PC-3 (cell line): ENCODE measurements at regions not wholly inside any gene's neighbourhood (a gene's known extent, or its start where the extent isn't known, plus 50 kb on each side); places are given as distances from the start of the nearest gene placed in this dataset.

Experiments used
- EZH2 ChIP-seq: fragments of 300-600 bp; sonication (generic); IDR thresholded peaks from one replicate; pipeline ENCODE4 v1.6.1; 2017; ENCODE audit warnings: antibody characterized with exemption, mild to moderate bottlenecking, low read length; ENCODE audit not compliant: unreplicated experiment
- EZH2phosphoT487 ChIP-seq: fragments of 300-600 bp; sonication (generic); IDR thresholded peaks from 2 replicates; pipeline ENCODE4 v1.6.1; 2018; ENCODE audit warnings: mild to moderate bottlenecking, antibody characterized with exemption, low read length, borderline replicate concordance
- TF ChIP-seq, protein P1 (sequence below): fragments of 300-600 bp; sonication (generic); conservative IDR thresholded peaks from 2 replicates; pipeline ENCODE4 v1.5.1; 2017; ENCODE audit warnings: antibody characterized with exemption, low read depth, mild to moderate bottlenecking, low read length

GRCh38 chr3:24689353-24689752 is 194.7 kb upstream of the THRB start:
- TF ChIP-seq, protein P1, sequence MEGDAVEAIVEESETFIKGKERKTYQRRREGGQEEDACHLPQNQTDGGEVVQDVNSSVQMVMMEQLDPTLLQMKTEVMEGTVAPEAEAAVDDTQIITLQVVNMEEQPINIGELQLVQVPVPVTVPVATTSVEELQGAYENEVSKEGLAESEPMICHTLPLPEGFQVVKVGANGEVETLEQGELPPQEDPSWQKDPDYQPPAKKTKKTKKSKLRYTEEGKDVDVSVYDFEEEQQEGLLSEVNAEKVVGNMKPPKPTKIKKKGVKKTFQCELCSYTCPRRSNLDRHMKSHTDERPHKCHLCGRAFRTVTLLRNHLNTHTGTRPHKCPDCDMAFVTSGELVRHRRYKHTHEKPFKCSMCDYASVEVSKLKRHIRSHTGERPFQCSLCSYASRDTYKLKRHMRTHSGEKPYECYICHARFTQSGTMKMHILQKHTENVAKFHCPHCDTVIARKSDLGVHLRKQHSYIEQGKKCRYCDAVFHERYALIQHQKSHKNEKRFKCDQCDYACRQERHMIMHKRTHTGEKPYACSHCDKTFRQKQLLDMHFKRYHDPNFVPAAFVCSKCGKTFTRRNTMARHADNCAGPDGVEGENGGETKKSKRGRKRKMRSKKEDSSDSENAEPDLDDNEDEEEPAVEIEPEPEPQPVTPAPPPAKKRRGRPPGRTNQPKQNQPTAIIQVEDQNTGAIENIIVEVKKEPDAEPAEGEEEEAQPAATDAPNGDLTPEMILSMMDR, result no peak
- no peak for TF ChIP-seq EZH2
- TF ChIP-seq EZH2phosphoT487, result no peak
